GM21381 (cell line): ENCODE measurements at regions not wholly inside any gene's neighbourhood (a gene's known extent, or its start where the extent isn't known, plus 50 kb on each side); places are given as distances from the start of the nearest gene placed in this dataset.

Source experiments
- ATAC-seq: cut with Tn5 transposase; IDR thresholded peaks from one replicate; pipeline ENCODE4 v1.9.1; 2021; ENCODE audit warnings: mild to moderate bottlenecking, moderate library complexity; ENCODE audit not compliant: unreplicated experiment

DNA sequence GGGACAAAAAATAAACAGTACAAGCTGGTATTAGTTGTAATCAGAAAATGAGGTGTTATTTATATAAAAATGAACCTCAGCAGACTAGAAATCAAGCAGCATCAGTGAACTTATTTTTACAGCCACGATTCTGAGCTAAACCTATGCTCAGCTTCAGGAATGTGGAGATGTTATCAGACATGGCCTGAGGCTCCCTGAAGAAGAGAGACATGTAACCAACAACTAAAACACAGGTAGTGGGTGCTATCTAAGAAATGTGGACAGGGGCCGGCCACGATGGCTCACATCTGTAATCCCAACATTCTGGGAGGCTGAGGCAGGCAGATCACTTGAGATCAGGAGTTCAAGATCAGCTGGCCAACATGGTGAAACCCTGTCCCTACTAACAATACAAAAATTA lies 534.3 kb downstream of the VRK1 start:
- no peak for ATAC-seq

DNA sequence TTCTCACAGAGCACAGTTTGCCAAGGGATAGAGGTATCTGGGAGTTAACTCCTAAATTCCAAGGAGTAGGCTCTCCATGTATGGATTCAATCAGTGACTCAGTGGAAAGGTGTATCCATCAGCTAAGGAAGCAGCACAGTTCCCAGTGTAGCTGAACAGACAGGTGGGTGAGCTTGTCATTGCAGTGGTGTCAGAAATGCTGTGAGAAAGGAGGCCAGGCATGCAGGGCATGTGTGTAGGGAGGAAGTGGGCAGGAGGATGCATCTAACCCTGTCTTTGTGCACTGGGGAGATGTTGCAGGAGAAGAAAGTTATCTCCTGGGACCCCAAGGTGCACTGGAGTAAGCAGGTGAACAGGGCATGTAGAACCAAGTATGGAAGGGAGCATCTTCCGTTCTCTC lies 539.0 kb downstream of the VRK1 start:
- ATAC-seq = no peak

DNA sequence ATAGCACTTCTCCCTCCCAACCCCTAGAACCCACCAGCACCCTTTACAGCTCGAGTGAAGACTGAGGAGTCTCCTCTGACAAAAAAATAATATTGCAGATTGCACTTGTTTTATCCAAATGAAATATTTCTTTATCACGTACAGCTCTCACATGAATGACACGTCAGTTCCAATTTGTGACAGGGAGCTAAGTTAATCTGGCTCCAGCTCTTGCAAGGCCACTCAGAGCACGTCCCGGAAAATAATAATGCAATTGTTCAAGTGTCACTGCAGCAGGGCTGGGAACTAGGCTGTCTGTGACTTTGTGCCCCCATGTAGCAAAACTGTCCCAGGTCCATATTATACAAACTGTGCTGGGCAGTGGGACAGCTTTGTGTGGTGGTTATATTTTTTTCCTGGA lies 539.6 kb downstream of the VRK1 start:
- ATAC-seq = no peak

DNA sequence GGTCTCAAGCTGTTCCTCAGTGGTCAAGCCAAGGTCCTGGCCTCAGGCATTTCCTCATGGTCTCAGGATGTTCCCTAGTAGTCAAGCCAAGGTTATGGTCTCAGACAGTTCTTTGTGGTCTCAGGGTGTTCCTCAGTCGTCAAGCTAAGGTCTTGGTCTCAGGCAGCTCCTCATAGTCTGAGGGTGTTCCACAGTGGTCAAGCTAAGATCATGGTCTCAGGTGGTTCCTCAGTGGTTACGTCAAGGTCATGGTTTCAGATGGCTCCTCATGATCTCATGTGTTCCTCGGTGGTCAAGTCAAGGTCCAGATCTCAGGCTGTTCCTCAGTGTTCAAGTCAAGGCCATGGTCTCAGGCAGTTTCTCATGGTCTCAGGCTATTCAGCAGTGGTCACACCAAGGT lies 540.1 kb downstream of the VRK1 start:
- ATAC-seq = no peak

DNA sequence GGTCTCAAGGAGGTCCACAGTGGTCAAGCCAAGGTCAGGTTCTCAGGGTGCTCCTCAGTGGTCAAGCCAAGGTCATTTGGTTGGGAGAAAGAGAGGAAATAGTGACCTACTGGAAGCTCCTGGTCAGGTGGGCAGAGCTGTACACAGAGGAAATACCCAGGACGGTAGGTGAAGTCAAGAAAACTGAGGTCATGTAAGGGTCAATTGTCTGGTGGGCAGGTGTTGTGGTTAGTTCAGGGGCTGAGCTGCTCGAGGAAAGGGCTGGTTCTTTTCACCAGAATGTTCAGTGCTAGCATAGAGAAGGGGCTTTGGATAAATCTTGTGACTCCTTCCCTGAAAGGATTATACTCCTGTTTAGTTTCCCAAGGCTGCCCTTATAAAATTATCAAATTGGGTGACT lies 540.5 kb downstream of the VRK1 start:
- no peak for ATAC-seq

DNA sequence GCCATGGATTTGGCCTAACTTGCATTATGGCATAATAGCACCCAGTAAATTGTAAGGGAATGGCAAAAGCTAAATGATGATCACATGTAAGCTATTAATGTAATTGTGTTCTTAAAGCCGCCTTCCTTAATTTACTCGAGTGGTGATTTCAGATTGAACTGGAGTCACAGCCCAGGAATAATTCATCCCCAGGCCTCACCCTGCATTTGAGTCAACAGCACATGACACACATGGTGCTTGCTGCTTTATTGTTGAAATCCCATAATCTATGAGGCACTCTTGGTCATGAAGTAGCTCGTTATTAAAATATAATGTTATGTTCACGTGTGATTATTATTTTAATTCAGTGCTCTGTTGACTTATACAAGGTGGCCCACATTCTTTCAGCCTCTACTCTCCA lies 547.5 kb downstream of the VRK1 start:
- no peak for ATAC-seq

DNA sequence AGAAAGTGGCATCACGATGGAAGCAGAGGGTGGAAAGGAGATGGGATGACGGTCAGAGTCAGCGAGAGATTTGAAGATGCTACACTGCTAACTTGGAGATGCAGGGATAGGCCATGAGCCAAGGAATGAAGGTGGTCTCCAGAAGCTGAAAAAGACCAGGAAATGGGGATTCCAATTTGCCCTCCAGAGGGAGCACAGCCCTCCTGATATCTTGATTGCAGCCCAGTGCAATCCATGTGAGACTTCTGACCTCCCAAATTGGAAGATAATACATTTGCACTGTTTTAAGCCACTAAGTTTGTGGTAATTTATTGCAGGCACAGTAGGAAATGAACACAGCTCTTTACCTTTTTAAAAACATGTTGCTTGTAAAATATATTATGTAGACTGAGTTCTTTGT lies 549.5 kb downstream of the VRK1 start:
- no peak for ATAC-seq

DNA sequence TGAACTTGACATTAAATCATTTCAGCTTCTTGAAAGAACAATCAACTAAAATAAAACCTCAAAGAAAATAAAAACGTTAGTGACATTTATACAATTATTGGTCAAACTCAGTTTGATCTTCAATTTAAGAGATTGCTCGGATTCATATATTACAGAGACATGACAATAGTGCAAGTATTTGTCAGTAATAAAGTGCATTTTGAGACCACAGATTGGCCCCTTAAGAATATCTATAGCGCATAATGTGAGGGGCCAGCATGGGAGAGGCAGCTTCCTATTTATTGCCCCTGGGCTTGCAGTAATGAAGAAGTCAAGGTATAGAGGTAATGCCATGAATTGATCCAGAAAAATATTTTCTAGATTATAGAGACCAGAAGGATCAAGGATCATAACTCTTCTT lies 552.3 kb downstream of the VRK1 start:
- no peak for ATAC-seq

DNA sequence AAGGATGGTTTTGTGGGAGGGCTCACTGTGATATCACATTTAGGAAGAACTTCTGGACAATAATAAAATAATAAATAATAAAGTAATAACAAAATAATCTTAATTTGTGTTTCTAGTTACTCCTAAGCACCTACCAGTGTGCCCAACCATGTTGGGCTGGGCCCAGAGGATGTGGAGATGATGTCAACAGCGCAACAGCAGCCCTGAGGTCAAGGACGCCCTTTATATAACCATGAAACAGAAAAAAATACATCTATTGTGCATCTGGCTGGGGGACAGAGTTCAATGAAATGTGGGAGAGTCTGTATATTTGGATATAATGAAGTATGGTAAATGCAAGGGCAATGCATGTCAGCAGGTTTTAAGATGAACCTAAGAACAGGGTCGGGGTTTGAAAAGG lies 552.8 kb downstream of the VRK1 start:
- no peak for ATAC-seq

DNA sequence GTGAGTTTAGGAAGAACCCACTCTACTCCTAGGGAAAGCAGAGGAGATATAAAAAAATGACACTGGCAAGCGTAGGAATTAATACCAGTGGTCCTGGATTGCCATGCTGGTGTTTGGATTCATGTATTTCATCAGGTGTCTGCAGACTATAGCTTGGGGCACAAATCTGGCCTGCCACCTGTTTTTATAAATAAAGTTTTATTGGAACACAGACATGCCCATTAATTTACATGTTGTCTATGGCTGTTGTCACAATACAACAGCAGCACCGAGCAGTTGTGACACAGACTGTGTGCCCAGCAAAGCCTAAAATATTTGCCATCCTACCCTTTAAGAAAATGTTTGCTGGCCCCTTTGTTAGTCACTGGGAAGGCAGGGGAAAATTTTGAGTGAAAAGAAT lies 553.2 kb downstream of the VRK1 start:
- no peak for ATAC-seq

DNA sequence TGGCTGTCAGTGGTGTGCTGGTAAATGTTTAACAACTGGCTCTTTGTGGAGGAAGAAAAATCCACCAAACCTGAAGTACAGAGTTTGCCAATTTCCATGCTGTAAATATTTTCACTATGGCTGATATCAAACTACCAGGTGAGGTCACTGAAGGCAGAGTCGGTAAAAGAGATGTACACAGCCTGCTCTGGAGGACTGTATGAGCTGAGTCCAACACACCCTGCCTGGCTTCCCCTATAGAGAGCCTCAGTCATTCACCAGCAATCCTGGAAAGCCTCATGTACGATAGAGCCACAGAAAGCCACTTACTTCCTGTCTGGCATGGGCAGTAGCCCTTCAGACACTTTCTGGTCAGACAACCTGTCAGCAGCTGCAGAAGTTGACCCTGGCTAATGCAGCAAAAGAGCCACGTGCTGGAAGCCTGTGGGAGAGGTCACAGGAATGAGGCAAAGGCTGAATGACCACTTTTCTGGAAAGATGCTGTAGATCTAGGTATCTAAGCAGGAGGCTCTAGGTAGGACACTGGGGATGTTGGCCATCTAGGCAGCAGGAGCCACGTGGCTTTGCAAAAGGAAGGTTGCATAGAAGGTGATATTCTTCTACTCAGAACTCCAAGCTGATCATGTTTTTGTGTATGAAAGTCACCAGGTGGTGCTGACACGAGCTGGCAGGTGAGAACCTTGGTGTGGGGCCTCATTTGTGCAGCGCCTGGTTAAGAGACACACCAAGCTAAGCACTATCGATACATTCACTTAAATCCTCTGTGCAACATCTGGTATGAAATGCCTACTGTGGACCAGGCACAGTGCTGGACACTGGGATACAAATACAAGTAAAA lies 553.9 kb downstream of the VRK1 start:
- ATAC-seq = no peak

DNA sequence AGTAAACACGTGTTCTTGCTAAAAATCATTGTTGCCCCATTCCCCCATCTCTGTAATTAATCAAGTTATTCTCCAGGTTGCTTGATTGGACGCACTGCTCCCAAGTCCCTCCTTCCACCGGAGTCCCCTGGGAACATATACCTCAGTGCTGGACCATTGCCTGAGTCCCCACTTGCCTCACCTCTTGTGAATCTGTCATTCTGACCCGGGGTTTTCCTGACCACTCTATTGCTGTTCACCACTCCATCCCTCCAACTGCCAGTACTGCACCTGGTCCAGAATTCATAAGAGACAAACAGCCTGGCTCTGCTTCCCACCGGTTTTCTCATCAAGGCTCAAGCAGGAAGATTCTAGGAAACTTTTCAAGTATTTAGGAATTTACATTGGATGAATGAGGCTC lies 555.9 kb downstream of the VRK1 start:
- no peak for ATAC-seq

DNA sequence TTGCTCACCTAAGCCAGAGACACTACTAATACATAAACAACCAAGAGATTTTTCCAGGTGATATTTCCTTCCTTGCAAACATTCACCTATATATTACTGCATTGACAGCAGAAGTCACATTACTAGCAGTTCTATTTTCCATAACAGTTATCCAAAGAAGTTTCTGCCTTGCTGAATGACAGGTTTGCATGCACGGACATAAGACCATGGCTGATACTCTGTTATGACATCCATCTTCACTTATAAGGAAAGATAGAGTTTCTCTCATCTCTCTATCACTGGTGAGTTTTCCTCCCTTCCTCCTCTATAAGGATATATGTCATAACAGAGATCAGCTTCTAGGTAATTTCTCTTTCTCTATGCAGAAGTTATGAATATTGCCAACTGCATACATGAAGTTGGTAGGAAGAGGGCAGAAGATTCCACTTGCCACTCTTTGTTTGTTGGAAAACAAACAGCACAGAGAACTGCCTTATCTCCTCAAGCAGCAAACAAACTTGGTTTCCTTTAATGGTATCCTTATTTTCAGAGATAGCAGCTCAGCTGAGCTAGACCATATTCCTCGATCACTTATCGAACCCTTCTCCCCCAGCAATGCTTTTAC lies 557.0 kb downstream of the VRK1 start:
- ATAC-seq = no peak

DNA sequence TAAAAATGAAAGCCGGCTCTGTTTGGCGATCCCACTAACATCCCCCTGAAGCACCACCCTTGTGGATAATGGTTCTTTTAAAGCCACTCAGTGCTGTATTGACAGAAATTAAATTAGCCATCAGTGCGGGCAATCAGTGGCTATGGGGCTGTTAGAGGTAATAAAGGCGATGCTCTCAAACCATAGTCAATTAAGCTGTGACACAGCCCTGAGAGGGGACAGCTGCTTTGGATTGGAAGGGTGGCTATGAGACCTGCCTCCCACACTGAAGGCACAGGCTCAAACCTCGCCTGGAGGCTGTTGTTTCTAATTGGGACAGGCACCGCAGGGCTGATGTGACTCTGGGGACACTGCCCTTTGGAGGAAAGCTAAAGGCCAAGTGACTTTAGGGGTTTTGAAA lies 562.2 kb downstream of the VRK1 start:
- no peak for ATAC-seq

DNA sequence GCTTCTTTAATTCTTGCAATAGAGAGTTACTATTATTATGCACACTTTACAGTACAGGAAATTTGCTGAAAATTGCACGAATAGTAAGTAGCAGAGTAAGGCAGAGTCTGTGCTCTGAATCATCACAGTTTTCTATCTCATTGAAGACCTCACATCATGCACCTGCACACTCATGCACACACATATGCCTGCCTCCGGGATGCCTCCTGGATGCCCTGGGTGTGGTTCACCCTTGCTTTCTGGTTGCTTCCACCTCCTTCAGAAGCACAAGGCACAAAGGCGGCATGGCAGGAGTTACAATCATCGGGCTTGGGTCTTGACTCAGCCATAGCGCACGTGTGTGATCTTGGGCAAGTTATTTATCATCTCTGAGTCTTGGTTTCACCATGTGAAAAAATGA lies 564.0 kb downstream of the VRK1 start:
- ATAC-seq = no peak

DNA sequence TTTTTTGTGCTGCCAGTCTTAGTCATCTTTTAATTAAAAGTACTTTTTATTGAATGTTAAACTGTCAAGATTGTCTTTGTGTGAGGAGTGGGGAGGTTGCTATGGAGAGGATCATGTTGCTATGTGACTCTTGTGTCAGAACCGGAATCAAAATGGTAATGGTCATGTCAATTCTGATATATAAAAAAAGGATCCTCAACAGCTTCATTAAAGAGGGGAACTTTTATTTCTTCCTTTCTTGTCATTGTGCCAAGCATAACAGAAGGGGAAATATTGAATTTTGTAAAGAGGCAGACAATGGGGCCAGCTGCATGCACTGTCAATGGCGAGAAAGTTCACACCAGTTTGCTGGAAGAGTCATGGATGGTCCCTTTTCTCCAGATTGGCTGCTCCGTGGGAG lies 564.8 kb downstream of the VRK1 start:
- no peak for ATAC-seq

DNA sequence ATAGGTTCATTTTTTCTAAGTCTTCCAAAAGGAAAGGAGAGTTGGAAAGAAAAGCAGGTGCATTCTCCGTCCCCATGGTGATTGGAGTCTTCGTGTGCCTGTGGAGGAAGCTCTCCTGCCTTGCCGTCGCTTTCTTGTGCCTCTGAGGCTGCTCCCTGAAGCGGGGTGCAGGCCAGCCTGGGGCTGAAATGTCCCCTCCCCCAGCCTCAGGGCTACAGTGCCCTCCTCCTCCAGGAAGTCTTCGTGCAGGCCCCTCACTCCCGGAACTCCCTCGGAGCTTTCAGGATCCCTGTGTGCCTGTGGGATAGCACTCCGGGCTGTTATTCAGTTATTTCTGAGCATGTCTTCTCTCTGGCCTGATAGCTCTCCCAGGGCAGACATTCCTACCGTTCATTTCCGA lies 569.2 kb downstream of the VRK1 start:
- no peak for ATAC-seq

DNA sequence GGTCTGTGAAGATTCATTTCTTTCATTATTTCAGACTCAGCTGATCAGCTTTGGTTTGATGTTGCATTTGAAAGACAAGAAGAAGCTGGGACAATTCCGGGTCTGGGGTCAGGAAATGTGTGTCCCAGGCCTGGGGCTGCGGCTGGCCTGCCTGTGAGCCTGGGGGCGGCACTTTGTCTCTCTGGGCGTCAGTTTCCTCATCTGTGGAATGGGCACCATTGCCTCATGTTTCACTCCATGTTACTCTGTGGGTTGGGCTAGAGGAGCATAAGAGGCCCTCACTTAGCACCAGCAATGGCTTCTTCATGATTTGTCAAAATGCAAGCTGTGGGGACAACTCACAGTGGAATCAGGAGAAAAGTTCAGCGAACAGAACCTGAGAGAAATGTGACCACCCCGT lies 570.1 kb downstream of the VRK1 start:
- ATAC-seq = no peak

DNA sequence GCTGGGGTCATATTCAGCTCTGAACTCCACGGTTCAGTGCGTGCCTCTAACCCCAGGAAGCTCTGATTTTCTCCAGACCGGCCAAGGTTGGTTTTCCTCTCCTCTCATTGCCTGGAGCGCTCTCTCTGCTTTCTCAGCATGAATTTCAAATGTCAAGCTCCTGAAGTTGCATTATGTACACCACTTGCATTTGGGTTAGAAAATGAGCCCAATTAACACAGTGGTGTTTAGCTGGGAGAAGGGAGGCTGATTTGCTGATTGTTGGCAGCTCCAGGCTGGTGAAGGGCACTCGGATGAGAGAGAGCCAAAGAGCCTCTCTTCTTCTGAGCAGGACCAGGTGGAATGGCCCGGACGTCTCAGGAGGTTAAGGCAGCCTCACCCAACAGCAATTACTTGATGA lies 570.9 kb downstream of the VRK1 start:
- no peak for ATAC-seq

DNA sequence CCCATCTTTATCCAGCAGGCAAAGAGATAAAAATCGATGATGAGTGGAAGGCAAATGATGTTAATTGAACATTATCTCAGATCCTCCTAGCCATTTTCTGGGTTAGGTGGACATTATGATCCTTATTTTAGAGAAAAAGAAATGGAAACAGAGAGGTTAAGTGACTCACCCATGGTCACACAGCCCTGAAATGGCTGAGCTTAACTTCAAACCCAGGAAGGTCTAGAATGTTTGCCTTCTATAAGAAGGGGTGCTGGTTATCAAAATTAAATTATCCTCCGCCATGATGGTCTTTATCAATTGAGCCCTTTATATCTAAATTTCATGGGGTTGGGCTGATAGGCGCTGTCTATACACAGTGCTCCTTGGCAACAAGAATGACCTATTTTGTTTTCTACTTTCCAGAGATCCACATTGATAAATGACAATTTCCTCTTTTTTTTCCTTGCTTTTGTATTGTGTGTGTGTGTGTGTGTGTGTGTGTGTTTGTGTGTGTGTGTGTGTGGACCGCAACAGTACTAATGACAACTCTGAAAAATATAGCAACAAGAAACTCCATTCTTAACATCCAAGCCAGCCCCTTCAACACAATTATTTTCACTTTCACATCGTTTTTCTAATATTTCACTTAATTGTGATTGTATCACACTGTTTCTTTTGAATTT lies 571.9 kb downstream of the VRK1 start:
- no peak for ATAC-seq

DNA sequence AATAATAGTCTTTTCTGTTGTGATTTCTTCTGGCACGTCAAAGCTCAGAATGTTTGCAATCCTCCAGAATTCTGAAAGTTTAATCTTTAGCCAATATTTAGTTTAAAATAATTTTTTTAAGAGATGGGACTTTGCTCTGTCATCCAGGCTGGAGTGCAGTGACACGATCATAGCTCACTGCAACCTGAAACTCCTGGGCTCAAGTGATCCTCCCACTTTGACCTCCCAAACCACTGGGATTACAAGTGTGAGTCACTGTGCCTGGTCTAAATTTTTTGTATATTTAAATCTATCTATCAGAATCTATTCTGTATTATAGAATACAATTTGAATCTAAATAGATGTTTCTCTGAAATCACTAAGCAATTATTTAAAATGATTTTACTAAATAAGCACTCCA lies 572.7 kb downstream of the VRK1 start:
- no peak for ATAC-seq

DNA sequence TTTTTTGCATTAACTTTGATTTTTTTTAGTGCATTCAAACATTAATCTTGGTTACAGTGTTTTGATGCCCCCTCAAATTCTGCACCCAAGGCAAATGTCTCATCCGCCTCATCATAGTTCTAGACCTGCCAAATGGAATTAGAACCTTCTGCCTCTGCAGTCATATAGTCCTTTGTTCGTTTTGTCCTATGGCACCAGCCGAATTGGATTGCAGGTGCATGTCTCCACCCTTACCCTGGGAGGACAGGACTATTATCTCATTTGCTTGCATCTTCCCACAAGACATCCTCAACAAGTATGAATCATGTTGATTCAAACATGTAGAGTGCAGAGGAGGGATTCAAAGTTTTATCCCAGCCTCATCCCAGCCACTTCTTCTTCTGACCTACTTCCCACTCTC lies 579.1 kb downstream of the VRK1 start:
- no peak for ATAC-seq
